HCT116 (cell line): ENCODE measurements at regions not wholly inside any gene's neighbourhood (a gene's known extent, or its start where the extent isn't known, plus 50 kb on each side); places are given as distances from the start of the nearest gene placed in this dataset.

Experiments
- ATAC-seq: fragments of 200-7000 bp; cut with Tn5 transposase; 2 replicates; pipeline ENCODE4 v1.9.1; 2020; ENCODE audit warnings: mild to moderate bottlenecking, moderate library complexity
- BruUV-seq: library from RNA; stranded (reverse); fragments of 400-500 nt; replicated peaks from 2 replicates; lab custom pipeline; 2021; lab: Mats Ljungman, UMichigan
- CTCF ChIA-PET: fragments of 300-600 bp; sonication (Branson Sonifier 250); formaldehyde crosslinking; loops from one replicate; lab custom pipeline; 2021; ENCODE audit warnings: antibody characterized with exemption; lab: Charles Lee
- POLR2A ChIA-PET: fragments of 300-600, 350-600 bp; sonication (Branson Sonifier 250); formaldehyde crosslinking; loops from one replicate; lab custom pipeline; 2021; ENCODE audit warnings: antibody characterized with exemption; lab: Charles Lee
- RAD21 ChIA-PET, 2 experiments: fragments of 300-600 bp; sonication (Branson Sonifier 250); formaldehyde crosslinking; loops; one replicate each; lab custom pipeline; 2023; ENCODE audit warnings: low total read pairs in 2 of 2; ENCODE audit not compliant: uncharacterized antibody in 2 of 2, unreplicated experiment in 2 of 2, low non-redundant PET in 1 of 2; lab: Charles Lee
- DNase-seq: peaks from one replicate; pipeline ENCODE4 v3.0.0-alpha.2; 2010; ENCODE audit warnings: low read depth, low spot score
- H2AFZ ChIP-seq: fragments of 200-600 bp; shearing (Covaris generic), sonication (generic); 2 replicates; pipeline ENCODE4 v1.6.1; 2017; ENCODE audit warnings: low read depth, mixed run types, mixed read lengths, antibody characterized with exemption, low read length; ENCODE audit not compliant: poor library complexity, severe bottlenecking
- H3K27ac ChIP-seq: 2 replicates; pipeline ENCODE4 v1.5.1; 2012; ENCODE audit warnings: low read depth, low read length
- H3K27me3 ChIP-seq: fragments of 200-600 bp; sonication (generic); 2 replicates; pipeline ENCODE4 v1.6.1; 2016; ENCODE audit warnings: mixed run types, low read length, mixed read lengths; ENCODE audit not compliant: insufficient read depth
- H3K36me3 ChIP-seq, 2 experiments: fragments of 200-500 bp in 1 of 2; fragments of 200-600 bp in 1 of 2; sonication (Bioruptor generic) in 1 of 2; sonication (generic) in 1 of 2; 2 replicates each; pipeline versions ENCODE4 v1.5.1 to v1.6.1; 2014 to 2016; ENCODE audit warnings: low read length in 2 of 2, inconsistent platforms in 1 of 2, mixed read lengths in 1 of 2, mixed run types in 1 of 2; ENCODE audit not compliant: insufficient read depth in 2 of 2, control insufficient read depth in 1 of 2
- H3K4me1 ChIP-seq, 2 experiments: fragments of 200-600 bp in 1 of 2; sonication (generic) in 1 of 2; 2 replicates each; pipeline versions ENCODE4 v1.5.1 to v1.6.1; 2012 to 2017; ENCODE audit warnings: low read length in 2 of 2, inconsistent platforms in 1 of 2, mild to moderate bottlenecking in 1 of 2, mixed read lengths in 1 of 2, mixed run types in 1 of 2, moderate library complexity in 1 of 2; ENCODE audit not compliant: insufficient read depth in 2 of 2, control insufficient read depth in 1 of 2
- H3K4me2 ChIP-seq: fragments of 200-600 bp; sonication (generic); 2 replicates; pipeline ENCODE4 v1.6.1; 2017; ENCODE audit warnings: mixed run types, low read length, mixed read lengths
- H3K4me3 ChIP-seq, 2 experiments: fragments of 200-600 bp in 1 of 2; sonication (generic) in 1 of 2; replicated peaks in 1 of 2; 2 replicates each; pipeline ENCODE4 v1.5.1; 2011 to 2016; ENCODE audit warnings: low read length in 2 of 2, control low read depth in 1 of 2, low read depth in 1 of 2, mild to moderate bottlenecking in 1 of 2, mixed read lengths in 1 of 2, mixed run types in 1 of 2
- H3K79me2 ChIP-seq: fragments of 200-600 bp; sonication (generic); 2 replicates; pipeline ENCODE4 v1.6.1; 2017; ENCODE audit warnings: mild to moderate bottlenecking, mixed run types, low read length, moderate library complexity, mixed read lengths; ENCODE audit not compliant: insufficient read depth
- H3K9ac ChIP-seq: fragments of 200-600 bp; sonication (generic); 2 replicates; pipeline ENCODE4 v1.6.1; 2016; ENCODE audit warnings: low read length, mixed read lengths
- H3K9me2 ChIP-seq: fragments of 200-600 bp; sonication (generic), shearing (Covaris generic); 2 replicates; pipeline ENCODE4 v1.6.1; 2017; ENCODE audit warnings: mixed run types, mild to moderate bottlenecking, moderate library complexity; ENCODE audit not compliant: insufficient read depth
- H3K9me3 ChIP-seq, 2 experiments: fragments of 200-500 bp in 1 of 2; fragments of 200-600 bp in 1 of 2; sonication (Bioruptor generic) in 1 of 2; sonication (generic) in 1 of 2; 2 replicates each; pipeline ENCODE4 v1.6.1; 2014 to 2017; ENCODE audit warnings: low read length in 2 of 2, mixed read lengths in 2 of 2, inconsistent platforms in 1 of 2, low read depth in 1 of 2, mild to moderate bottlenecking in 1 of 2, mixed run types in 1 of 2, moderate library complexity in 1 of 2; ENCODE audit not compliant: control insufficient read depth in 1 of 2, insufficient read depth in 1 of 2
- H4K20me1 ChIP-seq: fragments of 200-600 bp; sonication (generic), shearing (Covaris generic); 2 replicates; pipeline ENCODE4 v1.6.1; 2017; ENCODE audit warnings: mixed run types, mild to moderate bottlenecking, moderate library complexity; ENCODE audit not compliant: insufficient read depth
- ATF3 ChIP-seq: IDR thresholded peaks from 2 replicates; pipeline ENCODE4 v1.6.1; 2012
- CBX3 ChIP-seq: IDR thresholded peaks from 2 replicates; pipeline ENCODE4 v1.6.1; 2012; ENCODE audit warnings: low read depth
- CEBPB ChIP-seq: IDR thresholded peaks from 2 replicates; pipeline ENCODE4 v1.6.1; 2012; ENCODE audit warnings: low read depth
- CTCF ChIP-seq, 3 experiments: fragments of 200-600 bp in 1 of 3; sonication (generic) in 1 of 3; IDR thresholded peaks in 2 of 3; conservative IDR thresholded peaks in 1 of 3; 2 replicates each; pipeline ENCODE4 v1.5.1; 2012 to 2017; ENCODE audit warnings: low read depth in 2 of 3, low read length in 2 of 3, antibody characterized with exemption in 1 of 3, borderline replicate concordance in 1 of 3, control low read depth in 1 of 3, mild to moderate bottlenecking in 1 of 3, mixed read lengths in 1 of 3, mixed run types in 1 of 3, moderate library complexity in 1 of 3; ENCODE audit not compliant: insufficient read depth in 1 of 3
- EGR1 ChIP-seq: IDR thresholded peaks from 2 replicates; pipeline ENCODE4 v1.6.1; 2012; ENCODE audit warnings: low read depth
- ELF1 ChIP-seq: IDR thresholded peaks from 2 replicates; pipeline ENCODE4 v1.6.1; 2012; ENCODE audit warnings: low read depth, borderline replicate concordance
- EZH2 ChIP-seq: fragments of 200-600 bp; sonication (generic); IDR thresholded peaks from 2 replicates; pipeline ENCODE4 v1.6.1; 2017; ENCODE audit warnings: antibody characterized with exemption, mixed run types
- FOSL1 ChIP-seq: IDR thresholded peaks from 2 replicates; pipeline ENCODE4 v1.6.1; 2012; ENCODE audit warnings: low read depth
- JUND ChIP-seq: IDR thresholded peaks from 2 replicates; pipeline ENCODE4 v1.6.1; 2012
- MAX ChIP-seq: IDR thresholded peaks from 2 replicates; pipeline ENCODE4 v1.6.1; 2012
- POLR2A ChIP-seq: IDR thresholded peaks from 2 replicates; pipeline ENCODE4 v1.7.0; 2011; ENCODE audit warnings: borderline replicate concordance; ENCODE audit not compliant: insufficient read depth, insufficient read length; ENCODE audit errors: extremely low read depth
- POLR2AphosphoS5 ChIP-seq: IDR thresholded peaks from 2 replicates; pipeline ENCODE4 v1.6.1; 2011; ENCODE audit warnings: mild to moderate bottlenecking, low read depth, low read length, moderate library complexity
- RAD21 ChIP-seq: IDR thresholded peaks from 2 replicates; pipeline ENCODE4 v1.6.1; 2012; ENCODE audit warnings: low read depth, mild to moderate bottlenecking
- REST ChIP-seq: IDR thresholded peaks from 2 replicates; pipeline ENCODE4 v1.6.1; 2012; ENCODE audit warnings: low read depth
- YY1 ChIP-seq: IDR thresholded peaks from 2 replicates; pipeline ENCODE4 v1.6.1; 2011; ENCODE audit warnings: low read length, low read depth, moderate library complexity, mild to moderate bottlenecking; ENCODE audit not compliant: insufficient replicate concordance; ENCODE audit errors: extremely low read depth
- ZBTB33 ChIP-seq: IDR thresholded peaks from 2 replicates; pipeline ENCODE4 v1.6.1; 2011; ENCODE audit warnings: mild to moderate bottlenecking, low read length, moderate library complexity; ENCODE audit not compliant: insufficient replicate concordance; ENCODE audit errors: extremely low read depth
- ZFX ChIP-seq: fragments of 450-650 bp; IDR thresholded peaks from 2 replicates; pipeline ENCODE4 v1.6.1; 2017
- intact Hi-C: fragments of 100-400 bp; cut with micrococcal nuclease; formaldehyde crosslinking; loops from 2 replicates; pipeline ENCODE4 v1.10.0; 2022

GRCh38 chr9:99718631-99719030 lies 103.1 kb upstream of the NR4A3 start:
- no peaks in the 10 kb centered on the region for H4K20me1 ChIP-seq
- no peak for TF ChIP-seq MAX
- no peak for TF ChIP-seq RAD21
- TF ChIP-seq CBX3 = no peak
- no peak for TF ChIP-seq ELF1
- TF ChIP-seq EGR1 = no peak
- TF ChIP-seq YY1 = no peak
- no peak for TF ChIP-seq ZFX
- no peak for TF ChIP-seq POLR2AphosphoS5
- TF ChIP-seq JUND = no peak
- no peak for TF ChIP-seq EZH2
- no peak for TF ChIP-seq POLR2A
- TF ChIP-seq ZBTB33 = no peak
- TF ChIP-seq ATF3 = no peak
- no peak for TF ChIP-seq REST
- TF ChIP-seq CTCF (IDR thresholded peaks at IDR 0.05 in 2 of 3, conservative IDR thresholded peaks at IDR 0.05 in 1 of 3; ENCODE audit: borderline replicate concordance in 1 of 3, insufficient read depth in 1 of 3, low read depth in 2 of 3, low read length in 2 of 3) = no peak
- TF ChIP-seq FOSL1 = no peak
- no peak for TF ChIP-seq CEBPB
- POLR2A ChIA-PET = no interaction called here
- no peak overlapping the region for H3K27ac ChIP-seq
- no peak overlapping the region for H3K4me2 ChIP-seq
- CTCF ChIA-PET = no interaction called here
- no peaks in the 10 kb centered on the region for H3K79me2 ChIP-seq
- no TSS peak for BruUV-seq
- no peak overlapping the region for H3K9ac ChIP-seq
- intact Hi-C loops = no loop called here
- RAD21 ChIA-PET = no interaction called here
- 0 out of 2 replicates have a peak, but pooled peaks cover 5% of the 10 kb centered on the region for H3K9me2 ChIP-seq
- ATAC-seq (no peak), DNase-seq (no peak)
- H3K27me3 ChIP-seq = no peaks in the 10 kb centered on the region; the same call in 1 of the 2 replicates
- H2AFZ ChIP-seq = no peak overlapping the region
- H3K9me3 ChIP-seq = no peaks in the 10 kb centered on the region
- no peaks in the 10 kb centered on the region for H3K36me3 ChIP-seq
- H3K4me3 ChIP-seq = no peak overlapping the region
- no peaks in the 10 kb centered on the region for H3K4me1 ChIP-seq
